GM21737 (cell line): ENCODE measurements at regions not wholly inside any gene's neighbourhood (a gene's known extent, or its start where the extent isn't known, plus 50 kb on each side); places are given as distances from the start of the nearest gene placed in this dataset.
"Not testable (repeated sequence)": the region's sequence is repeated elsewhere in the genome, so short reads cannot be mapped to it uniquely, and the experiment has no call there.

Experiments
- ATAC-seq: cut with Tn5 transposase; IDR thresholded peaks from one replicate; pipeline ENCODE4 v1.9.1; 2021; ENCODE audit warnings: mild to moderate bottlenecking, moderate library complexity; ENCODE audit not compliant: unreplicated experiment

- ATAC-seq: no peak
Observed at GRCh38 chr10:111560027-111560426, 483.2 kb downstream of the ADRA2A start.

- ATAC-seq: no peak
Observed at GRCh38 chr10:111561124-111561523, 484.3 kb downstream of the ADRA2A start.

- ATAC-seq: no peak
Observed at GRCh38 chr10:111565542-111565941, 488.7 kb downstream of the ADRA2A start.

GRCh38 chr10:111578076-111578475 lies 501.2 kb downstream of the ADRA2A start:
- ATAC-seq: no peak

- ATAC-seq: no peak
Observed at GRCh38 chr10:111579473-111579872, 502.6 kb downstream of the ADRA2A start.

GRCh38 chr10:111590703-111591102 lies 513.9 kb downstream of the ADRA2A start:
- no peak for ATAC-seq

- no peak for ATAC-seq
Observed at GRCh38 chr10:111593578-111593977, 516.7 kb downstream of the ADRA2A start.

- no peak for ATAC-seq
Observed at GRCh38 chr10:111595173-111595572, 518.3 kb downstream of the ADRA2A start.

- no peak for ATAC-seq
Observed at GRCh38 chr10:111598433-111599059, 521.7 kb downstream of the ADRA2A start.

GRCh38 chr10:111599943-111600342 lies 523.1 kb downstream of the ADRA2A start:
- no peak for ATAC-seq

- no peak for ATAC-seq
Observed at GRCh38 chr10:111600772-111601171, 523.9 kb downstream of the ADRA2A start.

GRCh38 chr10:111612273-111612672 lies 535.4 kb downstream of the ADRA2A start:
- no peak for ATAC-seq

- no peak for ATAC-seq
Observed at GRCh38 chr10:111634191-111634590, 549.4 kb downstream of the GPAM start.

- ATAC-seq: no peak
Observed at GRCh38 chr10:111646021-111646420, 537.5 kb downstream of the GPAM start.

- no peak for ATAC-seq
Observed at GRCh38 chr10:111648046-111648445, 535.5 kb downstream of the GPAM start.

GRCh38 chr10:111649080-111649479 lies 534.5 kb downstream of the GPAM start:
- ATAC-seq: not testable (repeated sequence)

- ATAC-seq: no peak
Observed at GRCh38 chr10:111650088-111650487, 533.5 kb downstream of the GPAM start.

- ATAC-seq: no peak
Observed at GRCh38 chr10:111656066-111656465, 527.5 kb downstream of the GPAM start.

GRCh38 chr10:111677759-111678158 lies 505.8 kb downstream of the GPAM start:
- ATAC-seq: no peak

- ATAC-seq: no peak
Observed at GRCh38 chr10:111686796-111687195, 496.8 kb downstream of the GPAM start.

GRCh38 chr10:111698711-111699110 lies 484.9 kb downstream of the GPAM start:
- ATAC-seq: no peak

GRCh38 chr10:111703986-111704385 lies 479.6 kb downstream of the GPAM start:
- no peak for ATAC-seq

- no peak for ATAC-seq
Observed at GRCh38 chr10:111705021-111705420, 478.5 kb downstream of the GPAM start.
